ENCODE measurements at regions not wholly inside any gene's neighbourhood (a gene's known extent, or its start where the extent isn't known, plus 50 kb on each side); places are given as distances from the start of the nearest gene placed in this dataset.

DNA sequence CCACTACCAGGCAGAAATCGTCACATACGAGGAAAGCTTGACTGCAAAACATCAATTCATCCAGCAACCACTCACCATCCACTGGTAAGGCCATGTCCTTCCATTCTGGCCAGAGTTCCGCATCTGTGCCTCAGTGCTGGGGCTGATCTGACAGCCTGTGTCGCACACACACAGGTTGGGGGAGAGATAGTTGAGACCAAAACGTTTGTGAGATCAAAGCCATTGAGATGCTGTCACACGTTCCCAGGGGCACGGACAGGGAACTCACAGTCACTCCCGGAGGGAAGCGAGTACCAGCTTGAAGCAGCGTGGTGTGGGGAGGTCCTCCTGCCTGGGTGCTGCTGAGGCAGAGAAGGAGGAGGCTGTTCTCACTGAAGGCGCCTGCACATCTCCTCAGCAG, 458.5 kb upstream of the SALL3 start (continued):
- TF ChIP-seq, protein P1, sequence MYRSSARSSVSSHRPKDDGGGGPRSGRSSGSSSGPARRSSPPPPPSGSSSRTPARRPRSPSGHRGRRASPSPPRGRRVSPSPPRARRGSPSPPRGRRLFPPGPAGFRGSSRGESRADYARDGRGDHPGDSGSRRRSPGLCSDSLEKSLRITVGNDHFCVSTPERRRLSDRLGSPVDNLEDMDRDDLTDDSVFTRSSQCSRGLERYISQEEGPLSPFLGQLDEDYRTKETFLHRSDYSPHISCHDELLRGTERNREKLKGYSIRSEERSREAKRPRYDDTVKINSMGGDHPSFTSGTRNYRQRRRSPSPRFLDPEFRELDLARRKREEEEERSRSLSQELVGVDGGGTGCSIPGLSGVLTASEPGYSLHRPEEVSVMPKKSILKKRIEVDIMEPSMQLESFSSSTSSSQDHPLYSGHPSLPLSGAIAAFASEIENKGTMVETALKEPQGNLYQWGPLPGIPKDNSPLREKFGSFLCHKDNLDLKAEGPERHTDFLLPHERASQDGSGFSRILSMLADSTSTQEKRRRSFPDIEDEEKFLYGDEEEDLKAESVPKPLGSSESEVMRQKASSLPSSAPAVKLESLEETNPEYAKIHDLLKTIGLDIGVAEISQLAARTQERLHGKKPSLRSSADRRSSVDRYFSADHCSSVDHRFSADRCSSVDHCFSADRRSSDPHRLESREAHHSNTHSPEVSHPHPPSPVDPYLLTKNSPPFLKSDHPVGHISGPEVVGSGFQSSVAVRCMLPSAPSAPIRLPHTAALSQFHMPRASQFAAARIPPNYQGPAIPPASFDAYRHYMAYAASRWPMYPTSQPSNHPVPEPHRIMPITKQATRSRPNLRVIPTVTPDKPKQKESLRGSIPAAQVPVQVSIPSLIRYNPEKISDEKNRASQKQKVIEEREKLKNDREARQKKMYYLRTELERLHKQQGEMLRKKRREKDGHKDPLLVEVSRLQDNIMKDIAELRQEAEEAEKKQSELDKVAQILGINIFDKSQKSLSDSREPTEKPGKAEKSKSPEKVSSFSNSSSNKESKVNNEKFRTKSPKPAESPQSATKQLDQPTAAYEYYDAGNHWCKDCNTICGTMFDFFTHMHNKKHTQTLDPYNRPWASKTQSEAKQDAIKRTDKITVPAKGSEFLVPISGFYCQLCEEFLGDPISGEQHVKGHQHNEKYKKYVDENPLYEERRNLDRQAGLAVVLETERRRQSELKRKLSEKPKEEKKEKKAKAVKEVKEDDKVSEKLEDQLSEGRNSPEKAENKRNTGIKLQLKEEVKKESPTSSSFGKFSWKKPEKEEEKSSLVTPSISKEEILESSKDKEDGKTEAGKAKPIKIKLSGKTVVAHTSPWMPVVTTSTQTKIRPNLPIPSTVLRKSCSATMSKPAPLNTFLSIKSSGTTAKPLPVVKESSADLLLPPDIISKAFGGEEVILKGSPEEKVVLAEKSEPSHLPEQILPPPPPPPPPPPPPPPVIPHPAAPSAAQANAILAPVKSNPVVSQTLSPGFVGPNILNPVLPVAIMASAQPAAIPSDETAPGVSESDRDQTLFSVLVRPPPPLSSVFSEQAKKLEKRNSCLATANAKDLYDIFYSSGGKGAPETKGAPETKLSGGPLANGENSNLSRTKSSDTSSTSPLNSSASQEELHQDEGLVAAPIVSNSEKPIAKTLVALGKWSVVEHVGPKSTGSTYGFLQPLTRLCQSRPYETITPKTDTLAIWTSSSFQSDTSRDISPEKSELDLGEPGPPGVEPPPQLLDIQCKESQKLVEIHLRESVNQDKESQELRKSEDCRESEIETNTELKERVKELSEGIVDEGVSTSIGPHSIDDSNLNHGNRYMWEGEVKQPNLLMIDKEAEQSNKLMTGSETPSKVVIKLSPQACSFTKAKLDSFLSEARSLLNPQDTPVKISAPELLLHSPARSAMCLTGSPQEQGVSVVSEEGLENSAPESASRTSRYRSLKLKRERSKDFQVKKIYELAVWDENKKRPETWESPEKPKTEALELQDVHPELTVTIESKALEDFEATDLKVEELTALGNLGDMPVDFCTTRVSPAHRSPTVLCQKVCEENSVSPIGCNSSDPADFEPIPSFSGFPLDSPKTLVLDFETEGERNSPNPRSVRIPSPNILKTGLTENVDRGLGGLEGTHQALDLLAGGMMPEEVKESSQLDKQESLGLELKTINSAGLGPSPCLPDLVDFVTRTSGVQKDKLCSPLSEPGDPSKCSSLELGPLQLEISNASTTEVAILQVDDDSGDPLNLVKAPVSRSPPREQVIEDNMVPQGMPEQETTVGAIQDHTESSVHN (CRISPR knock-in tag; IDR thresholded peaks at IDR 0.05) = no peak

DNA sequence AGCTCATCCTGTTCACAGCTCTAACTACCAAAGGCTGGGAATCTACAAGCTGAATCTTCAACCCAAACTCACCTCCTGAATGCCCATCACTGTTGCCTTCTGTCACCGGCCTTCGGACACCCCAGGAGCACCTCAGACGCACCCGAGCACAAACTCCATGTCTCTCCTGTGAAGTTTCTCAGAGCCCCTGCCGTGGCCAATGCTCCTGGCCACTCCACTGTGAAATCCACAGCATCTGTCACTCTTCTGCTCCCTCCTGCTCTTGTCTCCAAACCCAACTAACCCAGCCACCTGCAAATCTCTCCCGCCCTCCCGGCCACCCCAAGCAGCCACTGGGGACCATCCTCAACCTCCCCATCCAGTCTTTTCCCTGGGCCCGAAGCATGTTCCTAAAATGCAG, 457.9 kb upstream of the SALL3 start:
- ATAC-seq = no peak
- no peaks in the 10 kb centered on the region for H3K36me3 ChIP-seq (replicated peaks in 1 of 2; ENCODE audit: control insufficient read depth in 1 of 2, insufficient read depth in 2 of 2, low read length in 2 of 2)

More for the DNA sequence above, 457.9 kb upstream of the SALL3 start:
- BruUV-seq (replicated peaks) = no TSS peak
- in situ Hi-C loops (cut with HindIII; ENCODE audit: extremely low pct_ligation_motif_present, low pct_unique_long_range_greater_than_20kb) (no loop called here), intact Hi-C loops (cut with micrococcal nuclease; ENCODE audit: unreplicated experiment) (no loop called here)
- CTCF ChIA-PET (ENCODE audit: low intra/inter-chr PET ratio, low total read pairs) = no interaction called here
- H2AFZ ChIP-seq (ENCODE audit: low read length) = no peak overlapping the region
- H3K4me2 ChIP-seq (ENCODE audit: low read depth, low read length) = no peak overlapping the region
- DNase-seq (ENCODE audit: low spot score) (no peak), FAIRE-seq (no peak)
- H3K79me2 ChIP-seq (ENCODE audit: insufficient read depth, low read length) = no peaks in the 10 kb centered on the region
- no peak overlapping the region for H3K4me3 ChIP-seq (replicated peaks in 1 of 3; ENCODE audit: insufficient read depth in 1 of 3, low read depth in 2 of 3, low read length in 3 of 3)
- H3K9me3 ChIP-seq (ENCODE audit: low read length) = no peaks in the 10 kb centered on the region
- H4K20me1 ChIP-seq (ENCODE audit: insufficient read depth, low read length) = no peaks in the 10 kb centered on the region
- POLR2A ChIA-PET = no interaction called here
- H3K27me3 ChIP-seq (ENCODE audit: control insufficient read depth in 1 of 2, insufficient read depth in 2 of 2, low read length in 2 of 2) = peaks cover 3 to 23% of the 10 kb centered on the region in 2 experiments; a peak in 4 of 5 replicates
- WGBS (ENCODE audit: low lambda C conversion rate) = 11% methylated on average over 8 of the region's 8 CpGs
- H3K9ac ChIP-seq (ENCODE audit: insufficient read depth, low read depth, low read length) = no peak overlapping the region
- TF ChIP-seq ZNF510 (CRISPR knock-in tag; IDR thresholded peaks at IDR 0.05; ENCODE audit: low read depth) = no peak
- TF ChIP-seq, protein P2, sequence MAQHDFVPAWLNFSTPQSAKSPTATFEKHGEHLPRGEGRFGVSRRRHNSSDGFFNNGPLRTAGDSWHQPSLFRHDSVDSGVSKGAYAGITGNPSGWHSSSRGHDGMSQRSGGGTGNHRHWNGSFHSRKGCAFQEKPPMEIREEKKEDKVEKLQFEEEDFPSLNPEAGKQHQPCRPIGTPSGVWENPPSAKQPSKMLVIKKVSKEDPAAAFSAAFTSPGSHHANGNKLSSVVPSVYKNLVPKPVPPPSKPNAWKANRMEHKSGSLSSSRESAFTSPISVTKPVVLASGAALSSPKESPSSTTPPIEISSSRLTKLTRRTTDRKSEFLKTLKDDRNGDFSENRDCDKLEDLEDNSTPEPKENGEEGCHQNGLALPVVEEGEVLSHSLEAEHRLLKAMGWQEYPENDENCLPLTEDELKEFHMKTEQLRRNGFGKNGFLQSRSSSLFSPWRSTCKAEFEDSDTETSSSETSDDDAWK (CRISPR knock-in tag; IDR thresholded peaks at IDR 0.05) = no peak
- no peak for TF ChIP-seq SMARCC2 (IDR thresholded peaks at IDR 0.05)
- TF ChIP-seq, protein P3, sequence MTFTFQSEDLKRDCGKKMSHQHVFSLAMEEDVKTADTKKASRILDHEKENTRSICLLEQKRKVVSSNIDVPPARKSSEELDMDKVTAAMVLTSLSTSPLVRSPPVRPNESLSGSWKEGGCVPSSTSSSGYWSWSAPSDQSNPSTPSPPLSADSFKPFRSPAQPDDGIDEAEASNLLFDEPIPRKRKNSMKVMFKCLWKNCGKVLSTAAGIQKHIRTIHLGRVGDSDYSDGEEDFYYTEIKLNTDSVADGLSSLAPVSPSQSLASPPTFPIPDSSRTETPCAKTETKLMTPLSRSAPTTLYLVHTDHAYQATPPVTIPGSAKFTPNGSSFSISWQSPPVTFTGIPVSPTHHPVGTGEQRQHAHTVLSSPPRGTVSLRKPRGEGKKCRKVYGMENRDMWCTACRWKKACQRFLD (CRISPR knock-in tag; IDR thresholded peaks at IDR 0.05; ENCODE audit: borderline replicate concordance) = no peak
- no peak for TF ChIP-seq KAT2B (IDR thresholded peaks at IDR 0.05; ENCODE audit: borderline replicate concordance, low read depth, low read length)
- no peak for TF ChIP-seq ZFP37 (CRISPR knock-in tag; IDR thresholded peaks at IDR 0.05; ENCODE audit: borderline replicate concordance)
- TF ChIP-seq ZNF138 (CRISPR knock-in tag; IDR thresholded peaks at IDR 0.05; ENCODE audit: low read depth) = no peak
- H3K4me1 ChIP-seq (ENCODE audit: insufficient read depth, low read length) = no peaks in the 10 kb centered on the region
- no peak overlapping the region for H3K27ac ChIP-seq (ENCODE audit: extremely low read length, insufficient read depth, low read length)

All from HepG2 (cell line).